ENCODE measurements at regions not wholly inside any gene's neighbourhood (a gene's known extent, or its start where the extent isn't known, plus 50 kb on each side); places are given as distances from the start of the nearest gene placed in this dataset.

DNA sequence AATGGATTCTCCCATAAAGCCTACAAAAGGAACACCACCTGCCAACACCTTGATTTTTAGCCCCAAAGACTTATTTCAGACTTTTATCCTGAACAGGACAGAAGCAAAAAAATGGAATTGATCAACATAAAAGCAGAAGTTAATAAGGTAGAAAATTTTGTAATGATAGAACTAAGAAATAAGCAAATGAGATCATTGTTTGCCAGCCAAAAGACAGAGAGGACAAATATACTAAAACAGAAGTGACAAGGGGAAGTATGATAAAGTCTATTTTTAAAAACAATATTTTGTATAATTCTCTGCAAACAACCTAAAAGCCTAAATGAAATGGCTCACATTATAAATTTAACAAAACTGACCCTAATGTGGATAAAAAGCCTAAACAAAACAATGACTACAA, 110.5 kb upstream of the PRSS3 start:
- TF ChIP-seq CTCF (IDR thresholded peaks at IDR 0.05; ENCODE audit: low read depth, low read length) = no peak
- Histone ChIP-seq H3K27ac (no peak overlapping the region), H3K4me3 (ENCODE audit: low read depth, low read length) (no peak overlapping the region), H3K36me3 (no peaks in the 10 kb centered on the region), H3K27me3 (ENCODE audit: insufficient read depth, low read depth, severe bottlenecking) (no peaks in the 10 kb centered on the region), H3K9me3 (ENCODE audit: severe bottlenecking) (no peaks in the 10 kb centered on the region)
- no peak for DNase-seq

GRCh38 chr9:33686942-33687341, 108.4 kb upstream of the PRSS3 start:
- H3K27ac ChIP-seq = no peak overlapping the region
- no peaks in the 10 kb centered on the region for H3K36me3 ChIP-seq
- no peak for DNase-seq
- no peaks in the 10 kb centered on the region for H3K27me3 ChIP-seq (ENCODE audit: insufficient read depth, low read depth, severe bottlenecking)
- H3K4me3 ChIP-seq (ENCODE audit: low read depth, low read length) = no peak overlapping the region
- H3K9me3 ChIP-seq (ENCODE audit: severe bottlenecking) = no peaks in the 10 kb centered on the region
- TF ChIP-seq CTCF (IDR thresholded peaks at IDR 0.05; ENCODE audit: low read depth, low read length) = no peak

DNA sequence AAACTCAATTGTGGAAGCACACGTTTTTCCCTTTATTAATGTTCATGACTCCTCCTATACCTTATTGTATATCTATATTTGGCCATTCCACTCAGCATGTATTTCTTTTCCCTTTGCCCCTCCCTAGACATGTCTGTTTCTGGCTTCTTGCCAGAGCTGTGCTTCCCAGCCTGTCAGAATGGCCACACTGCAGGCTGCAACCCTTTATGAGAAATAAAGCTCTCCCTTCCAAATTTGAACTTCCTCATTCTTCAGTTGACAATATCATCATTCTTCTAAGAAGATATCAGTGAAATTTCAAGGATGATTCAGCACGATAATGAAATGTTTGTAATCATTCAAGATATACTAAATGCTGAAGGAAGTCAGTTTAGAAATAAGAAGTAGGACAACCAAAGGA, 107.6 kb upstream of the PRSS3 start:
- no peaks in the 10 kb centered on the region for H3K9me3 ChIP-seq (ENCODE audit: severe bottlenecking)
- no peak overlapping the region for H3K27ac ChIP-seq
- H3K36me3 ChIP-seq = no peaks in the 10 kb centered on the region
- TF ChIP-seq CTCF (IDR thresholded peaks at IDR 0.05; ENCODE audit: low read depth, low read length) = no peak
- H3K27me3 ChIP-seq (ENCODE audit: insufficient read depth, low read depth, severe bottlenecking) = no peaks in the 10 kb centered on the region
- H3K4me3 ChIP-seq (ENCODE audit: low read depth, low read length) = no peak overlapping the region
- no peak for DNase-seq

GRCh38 chr9:33690143-33690933, 105.0 kb upstream of the PRSS3 start:
- no peak for TF ChIP-seq CTCF (IDR thresholded peaks at IDR 0.05; ENCODE audit: low read depth, low read length)
- H3K36me3 ChIP-seq = no peaks in the 10 kb centered on the region
- H3K9me3 ChIP-seq (ENCODE audit: severe bottlenecking) = no peaks in the 10 kb centered on the region
- H3K27ac ChIP-seq = no peak overlapping the region
- no peak for DNase-seq
- H3K27me3 ChIP-seq (ENCODE audit: insufficient read depth, low read depth, severe bottlenecking) = no peaks in the 10 kb centered on the region
- H3K4me3 ChIP-seq (ENCODE audit: low read depth, low read length) = no peak overlapping the region

DNA sequence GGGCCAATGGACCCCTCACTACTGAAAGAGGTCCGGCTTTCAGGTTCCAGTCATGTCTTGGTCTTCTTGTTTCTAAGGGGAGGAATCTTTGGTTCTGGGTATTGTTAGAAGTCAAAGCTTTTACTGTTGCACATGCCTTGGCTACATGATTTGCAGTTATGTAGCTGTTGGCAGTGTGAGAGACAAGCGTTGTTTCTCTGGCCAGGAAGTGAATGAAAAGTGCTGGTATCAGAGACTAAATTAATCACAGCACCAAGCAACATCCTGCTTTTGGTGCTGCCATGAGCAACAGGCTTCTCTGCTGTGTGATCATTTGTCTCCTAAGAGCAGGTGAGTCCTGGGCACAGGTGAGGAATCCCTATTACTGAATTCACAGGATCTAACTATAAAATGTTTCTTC, 100.1 kb upstream of the PRSS3 start:
- H3K36me3 ChIP-seq = no peaks in the 10 kb centered on the region
- DNase-seq = no peak
- TF ChIP-seq CTCF (IDR thresholded peaks at IDR 0.05; ENCODE audit: low read depth, low read length) = no peak
- H3K27ac ChIP-seq = no peak overlapping the region
- no peak overlapping the region for H3K4me3 ChIP-seq (ENCODE audit: low read depth, low read length)
- no peaks in the 10 kb centered on the region for H3K27me3 ChIP-seq (ENCODE audit: insufficient read depth, low read depth, severe bottlenecking)
- H3K9me3 ChIP-seq (ENCODE audit: severe bottlenecking) = no peaks in the 10 kb centered on the region

DNA sequence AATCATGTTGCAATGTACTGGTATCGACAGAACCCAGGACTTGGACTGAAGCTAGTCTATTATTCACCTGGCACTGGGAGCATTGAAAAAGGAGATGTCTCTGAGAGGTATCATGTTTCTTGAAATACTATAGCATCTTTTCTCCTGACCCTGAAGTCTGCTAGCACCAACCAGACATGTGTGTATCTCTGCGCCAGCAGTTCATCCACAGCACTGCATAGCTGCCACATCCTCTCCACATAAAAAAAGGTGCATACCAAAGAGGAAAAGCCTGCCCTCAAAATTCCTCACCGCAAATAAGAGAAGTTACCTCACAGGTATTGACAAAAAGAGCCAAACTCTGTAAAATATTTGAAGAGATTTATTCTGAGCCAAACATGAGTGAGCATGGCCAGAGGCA, 99.5 kb upstream of the PRSS3 start:
- Histone ChIP-seq H3K27ac (no peak overlapping the region), H3K9me3 (ENCODE audit: severe bottlenecking) (no peaks in the 10 kb centered on the region), H3K36me3 (no peaks in the 10 kb centered on the region), H3K27me3 (ENCODE audit: insufficient read depth, low read depth, severe bottlenecking) (no peaks in the 10 kb centered on the region), H3K4me3 (ENCODE audit: low read depth, low read length) (no peak overlapping the region)
- no peak for TF ChIP-seq CTCF (IDR thresholded peaks at IDR 0.05; ENCODE audit: low read depth, low read length)
- DNase-seq = no peak
